RWPE2 (cell line): ENCODE measurements at regions not wholly inside any gene's neighbourhood (a gene's known extent, or its start where the extent isn't known, plus 50 kb on each side); places are given as distances from the start of the nearest gene placed in this dataset.

Source experiments
- ATAC-seq: fragments of 200-7000 bp; cut with Tn5 transposase; 3 replicates; pipeline ENCODE4 v1.9.1; 2021; ENCODE audit warnings: low read depth
- DNase-seq: peaks from one replicate; pipeline ENCODE4 v3.0.0-alpha.2; 2020; ENCODE audit warnings: low spot score
- H3K27ac ChIP-seq: fragments of 450-650 bp; 2 replicates; pipeline ENCODE4 v1.5.1; 2017; ENCODE audit warnings: mild to moderate bottlenecking; ENCODE audit not compliant: poor library complexity, severe bottlenecking
- H3K27me3 ChIP-seq: fragments of 250-450 bp; sonication (Bioruptor Pico); 2 replicates; pipeline ENCODE4 v1.5.1; 2021; ENCODE audit warnings: mild to moderate bottlenecking, moderate library complexity; ENCODE audit not compliant: insufficient read depth, poor library complexity, severe bottlenecking
- H3K36me3 ChIP-seq: fragments of 250-450 bp; sonication (Bioruptor Pico); 2 replicates; pipeline ENCODE4 v1.5.1; 2020; ENCODE audit warnings: low read depth, mild to moderate bottlenecking, moderate library complexity
- H3K4me1 ChIP-seq: fragments of 250-450 bp; sonication (Bioruptor Pico); 2 replicates; pipeline ENCODE4 v1.5.1; 2021; ENCODE audit warnings: mild to moderate bottlenecking, moderate library complexity; ENCODE audit not compliant: insufficient read depth, poor library complexity, severe bottlenecking
- H3K4me3 ChIP-seq: fragments of 250-450 bp; sonication (Bioruptor Pico); 2 replicates; pipeline ENCODE4 v1.5.1; 2021; ENCODE audit warnings: mild to moderate bottlenecking, moderate library complexity; ENCODE audit not compliant: severe bottlenecking
- H3K9me3 ChIP-seq: fragments of 250-450 bp; sonication (Bioruptor Pico); 2 replicates; pipeline ENCODE4 v1.5.1; 2021; ENCODE audit warnings: mild to moderate bottlenecking, moderate library complexity; ENCODE audit not compliant: severe bottlenecking
- TF ChIP-seq, protein P1 (sequence below): fragments of 450-650 bp; IDR thresholded peaks from one replicate; pipeline ENCODE4 v1.5.1; 2017; ENCODE audit warnings: mild to moderate bottlenecking, moderate library complexity; ENCODE audit not compliant: poor library complexity, severe bottlenecking

DNA sequence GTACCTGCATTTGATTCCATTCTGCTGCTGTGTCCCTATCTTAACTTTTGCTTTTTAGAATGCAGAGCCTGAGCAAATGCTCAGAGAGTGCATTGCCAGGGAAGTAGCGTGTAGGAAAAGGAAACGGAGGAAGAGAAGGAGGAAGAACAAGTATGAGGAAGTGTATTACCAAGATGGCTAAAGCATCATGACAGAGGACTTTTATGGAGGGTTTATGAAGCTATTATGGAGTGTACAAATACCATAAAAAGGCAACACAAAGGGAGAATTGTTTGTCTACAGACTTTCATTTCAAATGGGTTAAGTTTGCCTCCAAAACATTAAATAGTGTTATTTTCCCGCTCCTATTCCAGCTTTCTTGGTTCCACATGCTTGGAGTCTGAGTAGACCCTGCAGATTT is 1899.8 kb upstream of the NUDT12 start:
- H3K27ac ChIP-seq, result no peak overlapping the region
- TF ChIP-seq, protein P1, sequence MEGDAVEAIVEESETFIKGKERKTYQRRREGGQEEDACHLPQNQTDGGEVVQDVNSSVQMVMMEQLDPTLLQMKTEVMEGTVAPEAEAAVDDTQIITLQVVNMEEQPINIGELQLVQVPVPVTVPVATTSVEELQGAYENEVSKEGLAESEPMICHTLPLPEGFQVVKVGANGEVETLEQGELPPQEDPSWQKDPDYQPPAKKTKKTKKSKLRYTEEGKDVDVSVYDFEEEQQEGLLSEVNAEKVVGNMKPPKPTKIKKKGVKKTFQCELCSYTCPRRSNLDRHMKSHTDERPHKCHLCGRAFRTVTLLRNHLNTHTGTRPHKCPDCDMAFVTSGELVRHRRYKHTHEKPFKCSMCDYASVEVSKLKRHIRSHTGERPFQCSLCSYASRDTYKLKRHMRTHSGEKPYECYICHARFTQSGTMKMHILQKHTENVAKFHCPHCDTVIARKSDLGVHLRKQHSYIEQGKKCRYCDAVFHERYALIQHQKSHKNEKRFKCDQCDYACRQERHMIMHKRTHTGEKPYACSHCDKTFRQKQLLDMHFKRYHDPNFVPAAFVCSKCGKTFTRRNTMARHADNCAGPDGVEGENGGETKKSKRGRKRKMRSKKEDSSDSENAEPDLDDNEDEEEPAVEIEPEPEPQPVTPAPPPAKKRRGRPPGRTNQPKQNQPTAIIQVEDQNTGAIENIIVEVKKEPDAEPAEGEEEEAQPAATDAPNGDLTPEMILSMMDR, result no peak
- H3K9me3 ChIP-seq, result no peaks in the 10 kb centered on the region
- H3K27me3 ChIP-seq, result no peaks in the 10 kb centered on the region
- H3K4me1 ChIP-seq, result no peaks in the 10 kb centered on the region
- no peak for DNase-seq
- H3K36me3 ChIP-seq, result no peaks in the 10 kb centered on the region
- no peak for ATAC-seq
- no peak overlapping the region for H3K4me3 ChIP-seq

DNA sequence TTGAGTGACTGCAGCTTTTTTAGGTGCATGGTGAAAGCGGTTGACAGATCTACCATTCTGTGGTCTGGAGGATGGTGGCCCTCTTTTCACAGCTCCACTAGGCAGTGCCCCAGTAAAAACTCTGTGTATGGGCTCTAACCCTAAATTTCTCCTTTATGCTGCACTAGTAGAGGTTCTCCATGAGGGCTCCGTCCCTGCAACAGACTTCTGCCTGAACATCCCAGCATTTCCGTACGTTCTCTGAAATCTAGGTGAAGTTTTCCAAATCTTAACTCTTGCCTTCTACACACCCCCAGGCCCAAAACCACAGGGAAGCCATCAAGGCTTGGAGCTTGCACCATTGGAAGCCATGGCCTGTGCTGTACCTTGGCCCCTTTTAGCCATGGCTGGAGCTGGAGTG is 1898.1 kb upstream of the NUDT12 start:
- Histone ChIP-seq H3K27me3 (no peaks in the 10 kb centered on the region), H3K4me3 (no peak overlapping the region), H3K4me1 (no peaks in the 10 kb centered on the region), H3K27ac (no peak overlapping the region), H3K36me3 (no peaks in the 10 kb centered on the region), H3K9me3 (no peaks in the 10 kb centered on the region)
- ATAC-seq (no peak), DNase-seq (no peak)
- TF ChIP-seq, protein P1, result no peak

DNA sequence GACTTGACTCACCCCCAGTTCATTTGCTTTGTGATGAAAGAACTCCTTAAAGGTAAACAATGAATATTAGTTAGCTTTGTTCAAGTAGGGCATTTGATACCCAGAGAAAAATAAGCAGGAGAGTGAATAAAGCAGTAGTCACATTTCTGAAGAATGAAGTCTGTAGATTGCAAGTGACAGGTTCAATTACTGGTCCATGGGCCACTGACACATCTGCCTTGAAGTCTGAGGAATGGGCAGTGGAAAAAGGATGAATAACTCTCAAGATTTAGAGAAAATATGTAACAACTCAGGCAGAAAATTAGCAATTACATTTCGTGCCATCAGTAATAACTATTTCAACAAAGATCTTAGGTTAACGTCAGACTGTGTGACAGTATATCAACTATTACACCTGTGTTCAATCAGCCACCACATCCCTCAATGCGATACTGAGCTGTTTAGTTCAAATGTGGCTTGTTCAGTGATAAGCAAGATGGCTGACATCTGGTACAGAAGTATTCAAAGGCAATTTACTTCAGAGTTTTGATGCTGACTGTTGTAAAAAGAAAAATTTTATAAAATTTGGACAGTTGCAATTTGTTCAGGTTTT is 1890.7 kb upstream of the NUDT12 start:
- TF ChIP-seq, protein P1, result no peak
- no peak for ATAC-seq
- H3K36me3 ChIP-seq, result no peaks in the 10 kb centered on the region
- no peaks in the 10 kb centered on the region for H3K27me3 ChIP-seq
- H3K27ac ChIP-seq, result no peak overlapping the region
- H3K4me3 ChIP-seq, result no peak overlapping the region
- no peaks in the 10 kb centered on the region for H3K9me3 ChIP-seq
- H3K4me1 ChIP-seq, result no peaks in the 10 kb centered on the region
- no peak for DNase-seq

DNA sequence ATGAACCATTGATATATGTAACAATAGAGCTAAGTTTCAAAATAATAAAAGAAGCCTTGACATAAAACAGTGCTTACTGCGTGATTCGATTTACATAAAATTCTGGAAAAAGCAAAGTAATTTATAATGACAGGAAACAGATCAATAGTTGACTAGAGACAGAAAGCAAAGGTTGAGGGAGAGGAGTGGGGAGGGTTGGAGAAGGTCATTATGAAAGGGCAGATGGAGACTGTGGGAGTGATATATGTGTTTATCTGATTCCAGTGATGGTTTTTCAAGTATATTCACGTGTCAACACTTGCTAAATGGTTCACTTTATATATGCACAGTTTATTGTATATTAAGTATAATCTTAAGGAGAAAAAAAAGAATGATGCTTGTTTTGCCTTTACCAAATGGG is 1885.7 kb upstream of the NUDT12 start:
- DNase-seq (no peak), ATAC-seq (no peak)
- Histone ChIP-seq H3K27me3 (no peaks in the 10 kb centered on the region), H3K9me3 (no peaks in the 10 kb centered on the region), H3K4me1 (no peaks in the 10 kb centered on the region), H3K27ac (no peak overlapping the region), H3K4me3 (no peak overlapping the region), H3K36me3 (no peaks in the 10 kb centered on the region)
- TF ChIP-seq, protein P1, result no peak

DNA sequence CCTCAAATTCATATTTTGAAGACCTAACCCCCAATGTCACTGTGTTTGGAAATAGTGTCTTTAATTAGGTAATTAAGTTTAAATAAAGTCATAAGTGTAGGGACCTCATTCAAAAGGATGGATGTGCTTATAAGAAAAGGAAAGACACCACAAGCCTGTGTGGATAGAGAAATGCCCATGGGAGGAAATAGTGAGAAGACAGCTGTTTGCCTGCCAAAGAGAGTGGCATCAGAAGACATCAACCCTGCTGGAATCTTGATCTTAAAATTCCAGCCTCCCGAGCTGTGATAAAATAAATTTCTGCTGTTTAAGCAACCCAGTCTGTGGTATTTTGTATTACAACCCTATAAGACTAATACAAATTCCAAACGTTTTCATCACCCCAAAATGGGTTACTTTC is 1867.9 kb upstream of the NUDT12 start:
- H3K36me3 ChIP-seq, result no peaks in the 10 kb centered on the region
- no peak for DNase-seq

More for the DNA sequence above, 1867.9 kb upstream of the NUDT12 start:
- TF ChIP-seq, protein P1, result no peak
- Histone ChIP-seq H3K27me3 (no peaks in the 10 kb centered on the region), H3K4me1 (no peaks in the 10 kb centered on the region), H3K27ac (no peak overlapping the region), H3K9me3 (no peaks in the 10 kb centered on the region), H3K4me3 (no peak overlapping the region)
- ATAC-seq, result no peak
